HG02588 (cell line): ENCODE measurements at regions not wholly inside any gene's neighbourhood (a gene's known extent, or its start where the extent isn't known, plus 50 kb on each side); places are given as distances from the start of the nearest gene placed in this dataset.
"Not testable (repeated sequence)": the region's sequence is repeated elsewhere in the genome, so short reads cannot be mapped to it uniquely, and the experiment has no call there.

Experiments used
- ATAC-seq: cut with Tn5 transposase; IDR thresholded peaks from one replicate; pipeline ENCODE4 v1.9.1; 2021; ENCODE audit warnings: mild to moderate bottlenecking, moderate library complexity; ENCODE audit not compliant: unreplicated experiment

- no peak for ATAC-seq
Observed at GRCh38 chr5:131005963-131006684, 158.9 kb downstream of the HINT1 start.

- no peak for ATAC-seq
Observed at GRCh38 chr5:131001507-131001906, 163.5 kb downstream of the HINT1 start.

- no peak for ATAC-seq
Observed at GRCh38 chr5:131000289-131000688, 164.8 kb downstream of the HINT1 start.

GRCh38 chr5:130996720-130997119 lies 168.3 kb downstream of the HINT1 start:
- not testable (repeated sequence) for ATAC-seq

- ATAC-seq = no peak
Observed at GRCh38 chr5:130995851-130996250, 169.2 kb downstream of the HINT1 start.

- ATAC-seq = no peak
Observed at GRCh38 chr5:130995254-130995515, 169.9 kb downstream of the HINT1 start.

GRCh38 chr5:130994496-130995253 lies 170.4 kb downstream of the HINT1 start:
- ATAC-seq = no peak

- ATAC-seq = no peak
Observed at GRCh38 chr5:130992621-130993020, 172.4 kb downstream of the HINT1 start.

GRCh38 chr5:130992095-130992494 lies 173.0 kb downstream of the HINT1 start:
- no peak for ATAC-seq

GRCh38 chr5:130985776-130986175 lies 179.3 kb downstream of the HINT1 start:
- ATAC-seq = no peak

- ATAC-seq = no peak
Observed at GRCh38 chr5:130981663-130982062, 183.4 kb downstream of the HINT1 start.

GRCh38 chr5:130978475-130978874 lies 186.6 kb downstream of the HINT1 start:
- no peak for ATAC-seq

GRCh38 chr5:130976493-130976892 lies 188.6 kb downstream of the HINT1 start:
- ATAC-seq = no peak

GRCh38 chr5:130975847-130976246 lies 189.2 kb downstream of the HINT1 start:
- ATAC-seq = no peak

- ATAC-seq = no peak
Observed at GRCh38 chr5:130975299-130975698, 189.8 kb downstream of the HINT1 start.

- ATAC-seq = no peak
Observed at GRCh38 chr5:130974021-130974683, 190.9 kb downstream of the HINT1 start.

GRCh38 chr5:130966990-130967525 lies 198.0 kb downstream of the HINT1 start:
- ATAC-seq = no peak

GRCh38 chr5:130965920-130966319 lies 199.1 kb downstream of the HINT1 start:
- no peak for ATAC-seq

GRCh38 chr5:130965360-130965759 lies 199.7 kb downstream of the HINT1 start:
- ATAC-seq = no peak

- ATAC-seq = no peak
Observed at GRCh38 chr5:130964231-130965202, 200.5 kb downstream of the HINT1 start.

- ATAC-seq = no peak
Observed at GRCh38 chr5:130963798-130964197, 201.3 kb downstream of the HINT1 start.
